Large intestine (tissue), 3 donors: ENCODE measurements at regions not wholly inside any gene's neighbourhood (a gene's known extent, or its start where the extent isn't known, plus 50 kb on each side); places are given as distances from the start of the nearest gene placed in this dataset.
A peak's percentile ranks its signal among the peaks of the same experiment; 100 is the strongest.

Experiments used
- DNase-seq, 2 donors: peaks; one replicate each; pipeline versions ENCODE4 v3.0.0 to v3.0.0-alpha.2; 2013
- H3K27ac ChIP-seq: one replicate; pipeline ENCODE4 v1.5.1; 2013; ENCODE audit warnings: low read length
- H3K27me3 ChIP-seq: 2 replicates; pipeline ENCODE4 v1.6.1; 2013; ENCODE audit warnings: low read length; ENCODE audit not compliant: control insufficient read depth, insufficient read depth
- H3K36me3 ChIP-seq: 2 replicates; pipeline ENCODE4 v1.6.1; 2013; ENCODE audit warnings: low read length; ENCODE audit not compliant: control insufficient read depth, insufficient read depth
- H3K4me1 ChIP-seq: one replicate; pipeline ENCODE4 v1.6.1; 2013; ENCODE audit warnings: low read length; ENCODE audit not compliant: control insufficient read depth, insufficient read depth
- H3K4me3 ChIP-seq: one replicate; pipeline ENCODE4 v1.5.1; 2013; ENCODE audit warnings: low read length
- H3K9me3 ChIP-seq: one replicate; pipeline ENCODE4 v1.6.1; 2013; ENCODE audit warnings: mild to moderate bottlenecking, low read depth, low read length, moderate library complexity; ENCODE audit not compliant: control insufficient read depth
- WGBS: methylation state at CpG from one replicate; pipeline ENCODE4 v1.1.5; 2013; ENCODE audit warnings: low lambda C conversion rate; ENCODE audit not compliant: insufficient coverage; 5-methylcytosine and 5-hydroxymethylcytosine counted together

DNA sequence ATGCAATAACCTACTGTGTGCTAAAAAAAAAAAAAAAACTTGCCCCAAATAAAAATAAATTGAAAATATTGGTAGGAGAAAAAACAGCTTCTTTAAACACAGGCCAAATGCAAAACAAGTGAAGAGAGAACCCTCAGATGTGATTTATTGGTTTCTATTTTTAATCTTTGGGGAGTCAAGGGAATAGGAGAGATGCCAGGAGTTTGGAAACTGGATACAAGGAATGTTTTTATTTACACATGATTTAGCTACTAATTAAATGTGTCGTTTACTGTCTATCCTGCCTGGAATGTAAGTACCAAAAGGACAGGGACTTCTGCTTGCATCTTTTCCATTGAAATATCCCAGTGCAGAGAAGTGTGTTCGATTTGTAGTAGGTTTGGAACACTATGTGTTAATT, 810.7 kb downstream of the MAFB start:
- no peaks in the 10 kb centered on the region for H3K27me3 ChIP-seq
- no peak overlapping the region for H3K27ac ChIP-seq
- H3K4me1 ChIP-seq, result no peaks in the 10 kb centered on the region
- H3K36me3 ChIP-seq, result no peaks in the 10 kb centered on the region
- no peak for DNase-seq
- no peaks in the 10 kb centered on the region for H3K9me3 ChIP-seq
- H3K4me3 ChIP-seq, result no peak overlapping the region
- 57% methylated on average over 1 of the region's 2 CpGs for WGBS

DNA sequence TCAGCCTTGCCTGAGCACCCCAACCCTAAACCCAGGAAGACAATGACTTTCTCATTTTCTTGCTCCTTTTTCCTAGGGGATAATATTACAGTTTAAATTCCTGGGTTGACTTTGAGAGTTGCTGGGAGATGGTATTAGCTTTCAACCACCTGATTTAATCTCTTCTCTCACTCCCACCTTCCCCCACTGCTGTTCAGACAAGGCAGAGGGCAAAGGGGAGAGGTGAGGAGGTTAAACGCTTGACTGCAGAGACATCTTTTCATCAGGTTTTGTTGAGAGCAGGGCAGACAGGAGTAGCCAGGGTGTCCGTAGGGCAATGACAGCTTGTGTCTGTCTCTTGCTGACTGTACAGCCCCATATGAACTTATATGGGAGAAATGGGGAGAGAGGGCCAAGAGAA, 811.2 kb downstream of the MAFB start:
- Histone ChIP-seq H3K4me3 (no peak overlapping the region), H3K4me1 (no peaks in the 10 kb centered on the region), H3K9me3 (no peaks in the 10 kb centered on the region), H3K27ac (no peak overlapping the region), H3K27me3 (no peaks in the 10 kb centered on the region), H3K36me3 (no peaks in the 10 kb centered on the region)
- WGBS, result no CpG with 5 or more reads among the region's 2 CpGs
- no peak for DNase-seq

DNA sequence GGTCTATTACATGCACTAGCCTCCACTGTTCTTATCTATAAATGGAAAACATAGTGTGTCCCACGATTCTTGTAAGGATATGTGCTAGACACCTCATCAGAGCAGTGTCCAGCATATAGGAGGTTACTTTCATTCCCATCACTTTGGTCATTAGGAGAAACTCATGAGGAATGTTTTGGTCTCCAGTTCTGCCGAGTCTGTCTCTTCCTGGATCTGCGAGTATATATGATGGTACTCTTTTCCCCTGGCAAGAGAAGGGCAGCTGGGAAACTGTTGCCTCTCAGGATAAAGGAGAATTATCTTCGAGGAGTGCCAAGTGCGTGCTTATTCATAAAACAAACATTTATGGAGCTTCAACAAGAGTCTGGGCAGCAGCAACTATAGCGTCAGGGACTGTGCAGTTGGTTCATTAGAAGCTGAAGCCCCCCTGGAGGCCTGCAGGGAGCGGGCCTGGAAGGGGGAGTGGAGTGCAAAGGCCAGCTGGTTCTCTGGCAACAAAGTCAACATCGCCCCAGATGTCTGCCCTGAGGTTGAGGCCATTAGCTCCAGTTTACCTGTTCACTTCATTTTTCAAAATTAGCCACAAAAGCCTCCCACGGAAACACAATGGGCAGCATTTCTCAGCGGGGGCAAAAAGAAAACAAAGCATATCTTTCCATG, 811.9 kb downstream of the MAFB start:
- H3K36me3 ChIP-seq, result no peaks in the 10 kb centered on the region
- peak; percentile 7 to 12 for DNase-seq
- no CpG with 5 or more reads among the region's 10 CpGs for WGBS
- no peaks in the 10 kb centered on the region for H3K27me3 ChIP-seq
- no peaks in the 10 kb centered on the region for H3K4me1 ChIP-seq
- H3K27ac ChIP-seq, result no peak overlapping the region
- H3K4me3 ChIP-seq, result no peak overlapping the region
- no peaks in the 10 kb centered on the region for H3K9me3 ChIP-seq

DNA sequence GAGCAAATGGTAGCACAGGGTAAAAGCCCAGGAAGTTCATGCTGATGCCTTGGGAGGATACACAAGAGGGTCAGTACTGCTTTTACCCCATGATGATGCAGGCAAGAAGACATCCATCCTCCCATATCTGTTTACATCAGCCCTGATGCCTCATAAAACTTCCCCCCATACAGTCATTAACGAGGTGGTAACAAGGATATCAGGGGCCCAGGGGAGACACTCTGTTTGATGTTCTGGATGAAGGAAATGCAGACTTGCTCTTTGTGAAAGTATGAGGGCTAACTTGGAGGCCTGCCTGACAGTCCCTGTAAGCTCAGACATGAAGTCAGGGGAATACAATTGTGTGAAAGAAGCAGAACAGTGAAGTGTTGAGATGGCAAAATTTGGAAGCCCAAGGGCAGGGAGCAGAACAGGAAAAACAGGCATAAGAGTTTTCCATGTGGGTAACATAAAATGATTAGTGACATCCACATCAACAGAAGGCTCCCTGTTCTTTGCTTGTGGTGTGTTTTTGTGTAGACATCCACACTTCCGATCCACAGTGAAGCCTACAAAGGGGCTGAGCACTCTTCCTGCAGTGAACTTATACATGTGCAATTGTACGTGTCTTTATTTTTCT, 813.4 kb downstream of the MAFB start:
- DNase-seq, result no peak
- H3K4me1 ChIP-seq, result no peaks in the 10 kb centered on the region
- no peak overlapping the region for H3K4me3 ChIP-seq
- H3K36me3 ChIP-seq, result no peaks in the 10 kb centered on the region
- no peak overlapping the region for H3K27ac ChIP-seq
- H3K27me3 ChIP-seq, result no peaks in the 10 kb centered on the region
- H3K9me3 ChIP-seq, result no peaks in the 10 kb centered on the region
- WGBS, result 92% methylated on average over 2 of the region's 3 CpGs

DNA sequence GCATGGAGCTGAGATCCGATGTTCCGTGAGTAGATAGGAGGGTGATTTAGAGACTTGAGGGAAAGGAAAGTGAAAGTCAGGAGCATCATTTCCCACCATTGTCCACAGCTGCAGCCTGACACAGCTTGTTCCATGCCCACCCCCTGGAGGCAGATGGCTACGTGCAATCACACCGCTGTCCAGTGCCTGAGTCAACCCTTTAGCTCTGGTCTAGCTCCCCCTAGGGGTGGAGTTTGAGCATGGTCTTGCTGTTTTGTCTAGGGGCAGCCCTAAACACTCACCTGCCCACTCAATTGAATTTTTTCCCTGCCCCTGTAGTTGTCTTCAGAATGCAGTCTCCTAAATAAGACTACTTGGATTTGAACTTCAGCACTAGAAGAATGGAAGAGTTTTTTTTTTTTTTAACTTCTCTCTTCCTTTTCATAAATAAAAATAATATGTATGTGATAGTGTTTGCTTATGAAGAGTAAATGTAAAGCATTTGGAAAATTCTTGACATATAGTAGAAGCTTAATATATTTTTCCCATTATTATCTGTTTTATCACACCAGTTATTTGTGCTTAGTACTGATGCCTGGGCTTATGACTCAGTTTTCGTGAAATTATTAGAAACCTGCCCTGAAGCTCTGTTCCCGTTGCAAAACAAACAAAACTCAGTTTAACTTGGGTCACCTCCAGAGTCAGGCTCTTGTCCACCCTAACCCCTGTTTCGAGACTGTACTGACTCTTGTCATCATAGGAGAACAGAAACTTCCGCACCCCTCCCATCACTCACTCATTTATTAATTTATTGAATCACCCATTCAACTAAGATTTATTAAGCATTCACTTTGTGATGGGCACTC, 814.8 kb downstream of the MAFB start:
- Histone ChIP-seq H3K4me3 (no peak overlapping the region), H3K9me3 (no peaks in the 10 kb centered on the region), H3K4me1 (no peaks in the 10 kb centered on the region), H3K36me3 (no peaks in the 10 kb centered on the region), H3K27ac (no peak overlapping the region), H3K27me3 (no peaks in the 10 kb centered on the region)
- peak; percentile 57 to 67 for DNase-seq
- no CpG with 5 or more reads among the region's 8 CpGs for WGBS

DNA sequence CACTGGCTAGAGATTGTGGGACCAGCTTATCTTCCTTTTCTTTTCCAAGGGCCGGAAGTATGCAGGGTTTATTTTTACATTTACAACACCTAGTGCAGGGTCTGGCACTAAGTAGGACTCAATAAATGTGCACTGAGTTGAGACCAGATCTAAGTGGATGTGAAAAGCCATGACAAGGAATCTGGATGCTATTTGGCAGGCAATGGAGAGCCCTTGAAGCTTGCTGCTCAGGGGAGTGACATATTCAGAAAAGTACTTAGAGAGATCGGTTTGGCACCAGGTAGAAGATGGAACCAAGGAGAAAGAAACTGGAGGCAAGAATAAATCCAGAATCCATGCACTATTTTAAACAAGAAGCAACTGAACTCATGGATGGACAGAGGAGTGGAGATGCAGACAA, 815.8 kb downstream of the MAFB start:
- no peak overlapping the region for H3K4me3 ChIP-seq
- WGBS, result 80% methylated on average over 1 of the region's 2 CpGs

DNA sequence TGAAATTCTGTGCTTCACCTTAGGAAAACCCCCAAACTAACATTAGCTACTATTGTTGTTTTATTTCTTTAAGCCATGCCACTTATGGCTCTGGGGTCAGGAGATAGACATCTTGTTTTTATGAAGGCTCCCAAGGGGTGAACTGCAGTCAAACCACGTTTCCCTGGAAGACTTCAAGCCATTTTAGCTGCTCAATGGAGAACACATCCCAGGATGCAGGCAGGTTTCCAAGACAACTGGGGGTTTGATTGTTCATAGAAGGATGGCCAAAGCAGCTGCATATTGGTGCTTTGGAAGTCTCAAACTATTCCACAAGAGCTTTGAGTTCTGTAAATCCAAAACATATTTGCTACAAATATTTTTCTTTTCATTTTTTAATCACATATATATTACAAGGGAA, 818.0 kb downstream of the MAFB start:
- Histone ChIP-seq H3K27me3 (no peaks in the 10 kb centered on the region), H3K4me1 (no peaks in the 10 kb centered on the region), H3K36me3 (no peaks in the 10 kb centered on the region), H3K9me3 (no peaks in the 10 kb centered on the region), H3K27ac (no peak overlapping the region), H3K4me3 (no peak overlapping the region)
- WGBS, result no CpG with 5 or more reads among the region's 1 CpG
- DNase-seq, result no peak

More for the DNA sequence above, 815.8 kb downstream of the MAFB start:
- no peaks in the 10 kb centered on the region for H3K36me3 ChIP-seq
- no peak for DNase-seq
- H3K4me1 ChIP-seq, result no peaks in the 10 kb centered on the region
- H3K27me3 ChIP-seq, result no peaks in the 10 kb centered on the region
- no peak overlapping the region for H3K27ac ChIP-seq
- no peaks in the 10 kb centered on the region for H3K9me3 ChIP-seq

DNA sequence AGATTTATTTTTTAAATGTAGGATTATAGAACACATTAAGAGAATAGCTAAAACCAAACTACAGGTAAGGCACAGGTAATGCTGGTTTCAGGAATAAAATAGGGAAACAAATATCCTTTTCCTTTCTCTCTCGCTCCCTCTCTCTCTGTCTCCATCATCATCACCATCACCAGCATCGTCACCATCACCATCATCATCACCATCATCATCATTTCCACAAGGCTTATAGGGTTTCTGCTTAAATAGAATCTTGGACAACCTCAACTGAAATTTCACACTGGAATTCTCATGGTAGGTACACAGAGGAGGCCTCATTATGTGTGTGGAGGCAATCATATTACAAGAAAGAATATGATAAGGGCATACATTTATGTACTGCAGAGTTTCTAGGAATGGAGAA, 823.6 kb downstream of the MAFB start:
- Histone ChIP-seq H3K27ac (no peak overlapping the region), H3K27me3 (no peaks in the 10 kb centered on the region), H3K9me3 (no peaks in the 10 kb centered on the region), H3K36me3 (no peaks in the 10 kb centered on the region), H3K4me3 (no peak overlapping the region), H3K4me1 (no peaks in the 10 kb centered on the region)
- DNase-seq, result no peak
- 100% methylated on average over 2 of the region's 2 CpGs for WGBS

DNA sequence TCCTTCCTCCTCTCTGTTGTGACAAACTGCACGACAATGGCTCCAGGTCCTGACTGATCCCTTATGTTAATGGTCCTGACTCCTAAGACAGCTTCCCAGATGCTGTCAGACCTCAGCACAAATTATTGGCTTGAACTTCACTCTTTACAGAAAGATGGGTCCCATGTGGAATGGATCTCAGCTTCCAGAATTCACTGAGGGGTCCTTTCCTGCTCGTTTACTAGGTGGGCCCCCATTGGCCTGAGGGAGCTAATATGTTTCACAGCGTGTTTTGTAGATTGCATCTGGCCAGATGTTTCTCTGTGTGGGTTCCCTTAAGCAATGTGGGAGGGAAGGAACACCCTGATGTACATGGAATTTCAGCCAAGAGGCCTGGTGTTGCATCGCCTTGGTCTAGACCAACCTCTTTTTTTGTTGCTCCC, 826.6 kb downstream of the MAFB start:
- Histone ChIP-seq H3K36me3 (no peaks in the 10 kb centered on the region), H3K9me3 (no peaks in the 10 kb centered on the region), H3K27ac (no peak overlapping the region), H3K4me3 (no peak overlapping the region), H3K27me3 (no peaks in the 10 kb centered on the region), H3K4me1 (no peaks in the 10 kb centered on the region)
- WGBS, result 60% methylated on average over 1 of the region's 4 CpGs
- no peak for DNase-seq

DNA sequence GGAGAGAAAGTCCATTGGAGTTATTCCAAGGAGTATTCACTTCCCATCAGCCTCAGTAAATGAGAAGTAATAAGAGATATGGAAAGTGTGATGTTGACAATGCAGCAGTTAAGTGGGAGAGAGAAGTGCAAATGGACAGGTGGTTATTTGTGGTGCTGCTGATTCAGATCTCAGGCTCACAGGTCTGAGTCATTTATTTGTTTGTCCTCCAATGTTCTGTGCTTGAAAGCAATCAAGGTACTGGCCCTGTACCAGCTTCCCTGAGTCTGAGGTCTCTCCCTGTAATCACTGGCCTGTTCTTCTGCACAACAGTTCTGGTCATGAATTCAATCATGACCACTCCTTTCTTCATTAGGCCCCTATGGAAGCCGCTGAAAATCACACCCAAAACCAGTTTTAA, 827.7 kb downstream of the MAFB start:
- H3K36me3 ChIP-seq, result no peaks in the 10 kb centered on the region
- no peaks in the 10 kb centered on the region for H3K9me3 ChIP-seq
- WGBS, result no CpG with 5 or more reads among the region's 1 CpG
- no peak overlapping the region for H3K27ac ChIP-seq
- H3K4me1 ChIP-seq, result no peaks in the 10 kb centered on the region
- no peaks in the 10 kb centered on the region for H3K27me3 ChIP-seq
- no peak for DNase-seq
- no peak overlapping the region for H3K4me3 ChIP-seq
